MM.1S (cell line): ENCODE measurements at regions not wholly inside any gene's neighbourhood (a gene's known extent, or its start where the extent isn't known, plus 50 kb on each side); places are given as distances from the start of the nearest gene placed in this dataset.

Experiments
- DNase-seq: peaks from one replicate; pipeline ENCODE4 v3.0.0-alpha.2; 2015
- H2AFZ ChIP-seq: fragments of 300-600 bp; sonication (generic); 2 replicates; pipeline ENCODE4 v1.6.0; 2016; ENCODE audit warnings: antibody characterized with exemption, low read length
- H3F3A ChIP-seq: fragments of 300-600 bp; sonication (generic); 2 replicates; pipeline ENCODE4 v1.6.1; 2016; ENCODE audit warnings: mild to moderate bottlenecking, antibody characterized with exemption, low read length, moderate library complexity, mixed read lengths; ENCODE audit not compliant: insufficient read depth
- H3K27ac ChIP-seq: fragments of 300-600 bp; sonication (generic); 2 replicates; pipeline ENCODE4 v1.5.1; 2016; ENCODE audit warnings: mild to moderate bottlenecking, low read length
- H3K27me3 ChIP-seq: fragments of 300-600 bp; sonication (generic); replicated peaks from 2 replicates; pipeline ENCODE4 v1.6.0; 2016; ENCODE audit warnings: low read length; ENCODE audit not compliant: insufficient read depth
- H3K36me3 ChIP-seq: fragments of 300-600 bp; sonication (generic); replicated peaks from 2 replicates; pipeline ENCODE4 v1.6.1; 2016; ENCODE audit warnings: mild to moderate bottlenecking, low read length, mixed read lengths; ENCODE audit not compliant: insufficient read depth
- H3K4me1 ChIP-seq: fragments of 300-600 bp; sonication (generic); 2 replicates; pipeline ENCODE4 v1.6.1; 2016; ENCODE audit warnings: low read length, mixed read lengths
- H3K4me2 ChIP-seq: fragments of 300-600 bp; sonication (generic); 2 replicates; pipeline ENCODE4 v1.6.0; 2016; ENCODE audit warnings: low read depth, low read length
- H3K4me3 ChIP-seq: fragments of 300-600 bp; sonication (generic); 2 replicates; pipeline ENCODE4 v1.5.1; 2016; ENCODE audit warnings: low read length, mixed read lengths
- H3K79me2 ChIP-seq: fragments of 300-600 bp; sonication (generic); 2 replicates; pipeline ENCODE4 v1.6.1; 2016; ENCODE audit warnings: mixed run types, low read length, mixed read lengths
- H3K9ac ChIP-seq: fragments of 300-600 bp; sonication (generic); 2 replicates; pipeline ENCODE4 v1.6.1; 2016; ENCODE audit warnings: low read length, mixed read lengths
- H3K9me2 ChIP-seq: fragments of 300-600 bp; sonication (generic); replicated peaks from 2 replicates; pipeline ENCODE4 v1.6.1; 2016; ENCODE audit warnings: mild to moderate bottlenecking, low read length, mixed read lengths; ENCODE audit not compliant: insufficient read depth
- H3K9me3 ChIP-seq: fragments of 300-600 bp; sonication (generic); replicated peaks from 2 replicates; pipeline ENCODE4 v1.6.1; 2016; ENCODE audit warnings: mild to moderate bottlenecking, low read length, mixed read lengths; ENCODE audit not compliant: insufficient read depth
- H4K20me1 ChIP-seq: fragments of 300-600 bp; sonication (generic); 2 replicates; pipeline ENCODE4 v1.6.1; 2016; ENCODE audit warnings: mild to moderate bottlenecking, low read length, moderate library complexity, mixed read lengths; ENCODE audit not compliant: insufficient read depth
- CTCF ChIP-seq: fragments of 300-600 bp; sonication (generic); IDR thresholded peaks from 2 replicates; pipeline ENCODE4 v1.5.1; 2016; ENCODE audit warnings: antibody characterized with exemption, low read length, mixed read lengths
- EZH2 ChIP-seq: fragments of 300-600 bp; sonication (generic); optimal IDR thresholded peaks from 2 replicates; pipeline ENCODE3; 2017; ENCODE audit warnings: low read depth, mild to moderate bottlenecking, antibody characterized with exemption, low read length, mixed read lengths
- EZH2phosphoT487 ChIP-seq: fragments of 300-600 bp; sonication (generic); IDR thresholded peaks from 2 replicates; pipeline ENCODE4 v1.6.1; 2018; ENCODE audit warnings: antibody characterized with exemption, low read length

GRCh38 chr18:27313678-27314077 is 128.6 kb upstream of the CHST9 start:
- H3K9me2 ChIP-seq = no peaks in the 10 kb centered on the region
- H3K4me1 ChIP-seq = no peaks in the 10 kb centered on the region
- H2AFZ ChIP-seq = no peak overlapping the region
- H3K27ac ChIP-seq = no peak overlapping the region
- H3K79me2 ChIP-seq = no peaks in the 10 kb centered on the region
- H4K20me1 ChIP-seq = no peaks in the 10 kb centered on the region
- no peak overlapping the region for H3K9ac ChIP-seq
- no peaks in the 10 kb centered on the region for H3F3A ChIP-seq
- H3K36me3 ChIP-seq = no peaks in the 10 kb centered on the region
- H3K9me3 ChIP-seq = no peaks in the 10 kb centered on the region; the same call in 1 of the 2 replicates
- H3K4me3 ChIP-seq = no peak overlapping the region
- no peaks in the 10 kb centered on the region for H3K27me3 ChIP-seq
- TF ChIP-seq EZH2phosphoT487 = no peak
- TF ChIP-seq EZH2 = no peak
- TF ChIP-seq CTCF = no peak
- no peak for DNase-seq
- no peak overlapping the region for H3K4me2 ChIP-seq

- Histone ChIP-seq H3K4me3 (no peak overlapping the region), H3K9me3 (no peaks in the 10 kb centered on the region; the same call in 1 of the 2 replicates), H3K27ac (no peak overlapping the region), H3F3A (no peaks in the 10 kb centered on the region), H3K79me2 (no peaks in the 10 kb centered on the region), H3K4me1 (no peaks in the 10 kb centered on the region), H3K27me3 (no peaks in the 10 kb centered on the region), H3K9ac (no peak overlapping the region), H3K36me3 (no peaks in the 10 kb centered on the region), H2AFZ (no peak overlapping the region), H3K9me2 (no peaks in the 10 kb centered on the region), H4K20me1 (no peaks in the 10 kb centered on the region), H3K4me2 (no peak overlapping the region)
- DNase-seq = no peak
- TF ChIP-seq CTCF (no peak), EZH2 (no peak), EZH2phosphoT487 (no peak)
Measured at GRCh38 chr18:27312853-27313252, 127.7 kb upstream of the CHST9 start.

- H3K9me3 ChIP-seq = no peaks in the 10 kb centered on the region; the same call in 1 of the 2 replicates
- no peaks in the 10 kb centered on the region for H3K9me2 ChIP-seq
- no peaks in the 10 kb centered on the region for H3K27me3 ChIP-seq
- no peaks in the 10 kb centered on the region for H3K4me1 ChIP-seq
- H4K20me1 ChIP-seq = no peaks in the 10 kb centered on the region
- no peak for TF ChIP-seq EZH2
- TF ChIP-seq CTCF = no peak
- no peak for TF ChIP-seq EZH2phosphoT487
- no peaks in the 10 kb centered on the region for H3F3A ChIP-seq
- H3K27ac ChIP-seq = no peak overlapping the region
- no peak overlapping the region for H3K4me2 ChIP-seq
- no peak for DNase-seq
- no peak overlapping the region for H3K9ac ChIP-seq
- H3K79me2 ChIP-seq = no peaks in the 10 kb centered on the region
- H3K4me3 ChIP-seq = no peak overlapping the region
- no peaks in the 10 kb centered on the region for H3K36me3 ChIP-seq
- H2AFZ ChIP-seq = no peak overlapping the region
Measured at GRCh38 chr18:27312153-27312552, 127.0 kb upstream of the CHST9 start.
